Mononuclear cell (primary cell): ENCODE measurements at regions not wholly inside any gene's neighbourhood (a gene's known extent, or its start where the extent isn't known, plus 50 kb on each side); places are given as distances from the start of the nearest gene placed in this dataset.
"Not testable (repeated sequence)": the region's sequence is repeated elsewhere in the genome, so short reads cannot be mapped to it uniquely, and the experiment has no call there.

Experiments
- H3K27me3 ChIP-seq: 2 replicates; pipeline ENCODE4 v1.6.0; 2011; ENCODE audit warnings: low read length, control low read depth; ENCODE audit not compliant: insufficient read depth
- H3K4me1 ChIP-seq: 2 replicates; pipeline ENCODE4 v1.5.1; 2011; ENCODE audit warnings: mild to moderate bottlenecking, low read length, control low read depth; ENCODE audit not compliant: insufficient read depth
- H3K4me3 ChIP-seq: 2 replicates; pipeline ENCODE4 v1.5.1; 2011; ENCODE audit warnings: mild to moderate bottlenecking, low read length, moderate library complexity
- H3K9me3 ChIP-seq: 2 replicates; pipeline ENCODE4 v1.5.1; 2011; ENCODE audit warnings: low read depth, mild to moderate bottlenecking, control low read depth, low read length

DNA sequence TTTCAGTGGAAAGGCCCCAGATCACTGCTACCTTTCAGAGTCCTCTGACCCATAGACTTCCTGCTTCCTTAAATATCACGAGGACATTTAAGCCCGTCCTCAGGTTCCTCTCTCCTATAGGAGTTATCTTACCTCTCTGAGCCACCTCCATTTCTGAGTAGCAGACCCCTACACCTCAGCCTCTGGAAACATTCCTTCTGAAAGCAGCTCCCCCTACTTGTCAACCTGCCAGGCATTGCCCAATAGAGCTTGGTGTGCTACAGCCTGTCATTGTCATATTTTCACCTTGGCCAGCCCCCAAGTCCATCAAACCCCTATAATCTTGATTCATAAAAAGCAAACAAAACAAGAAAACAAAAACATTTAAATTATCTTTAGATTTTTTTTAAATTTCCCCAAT is 717.9 kb upstream of the SLC8A1 start:
- H3K9me3 ChIP-seq = no peaks in the 10 kb centered on the region
- no peaks in the 10 kb centered on the region for H3K4me1 ChIP-seq
- H3K4me3 ChIP-seq = no peak overlapping the region
- H3K27me3 ChIP-seq = no peaks in the 10 kb centered on the region

DNA sequence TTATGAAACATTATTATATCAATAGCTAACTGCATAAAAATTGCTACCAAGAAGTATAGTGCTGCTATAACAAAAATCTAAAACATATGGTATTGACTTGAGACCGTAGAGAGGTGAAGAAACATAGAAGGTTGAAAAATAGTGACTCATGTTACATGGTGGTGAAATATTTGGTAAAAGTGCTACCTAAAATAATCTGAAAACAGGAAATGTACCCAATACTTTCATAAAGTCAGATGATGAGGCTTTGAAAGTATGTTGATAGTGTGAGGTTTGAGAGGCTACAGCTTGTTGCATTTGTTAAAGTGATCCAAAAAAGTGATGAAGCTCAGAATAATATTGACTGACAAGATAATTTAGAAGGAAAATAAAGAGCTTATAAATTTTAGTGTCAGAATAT is 718.7 kb upstream of the SLC8A1 start:
- Histone ChIP-seq H3K9me3 (no peaks in the 10 kb centered on the region), H3K4me1 (no peaks in the 10 kb centered on the region), H3K27me3 (no peaks in the 10 kb centered on the region), H3K4me3 (no peak overlapping the region)

DNA sequence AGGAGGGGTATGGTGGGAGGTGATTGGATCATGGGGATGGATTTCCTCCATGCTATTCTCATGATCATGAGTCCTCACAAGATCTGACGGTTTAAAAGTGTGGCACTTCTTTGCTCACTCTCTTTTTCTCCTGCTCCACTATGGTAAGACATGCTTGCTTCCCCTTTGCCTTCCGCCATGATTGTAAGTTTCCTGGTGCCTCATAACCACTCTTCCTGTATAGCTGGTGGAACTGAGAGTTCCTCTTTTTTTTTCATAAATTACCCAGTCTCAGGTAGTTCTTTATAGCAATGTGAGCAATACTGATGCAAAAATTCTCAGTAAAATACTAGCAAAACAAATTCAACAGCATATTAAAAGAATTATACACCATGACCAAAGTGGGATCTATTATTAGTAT is 728.5 kb upstream of the SLC8A1 start:
- no peaks in the 10 kb centered on the region for H3K4me1 ChIP-seq
- H3K9me3 ChIP-seq = no peaks in the 10 kb centered on the region
- no peaks in the 10 kb centered on the region for H3K27me3 ChIP-seq
- H3K4me3 ChIP-seq = no peak overlapping the region

DNA sequence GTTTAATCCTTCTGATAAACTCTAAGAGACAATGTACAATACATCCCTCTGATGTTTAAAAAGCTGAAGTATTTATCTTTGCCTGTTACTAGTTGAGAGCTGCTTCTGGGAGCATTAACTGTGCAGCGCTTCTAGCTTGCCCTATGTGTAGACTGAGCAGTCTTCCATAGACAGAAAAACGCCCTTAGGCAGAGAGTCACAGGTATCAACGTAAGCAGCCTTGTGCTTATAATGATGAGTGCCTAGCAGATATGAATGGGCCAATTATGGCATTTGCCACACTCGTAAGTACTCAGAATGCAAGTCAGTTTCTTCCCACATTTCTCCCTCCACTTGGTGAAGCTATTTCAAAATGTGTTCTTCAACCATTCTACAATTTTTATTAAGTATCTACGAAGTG is 731.1 kb upstream of the SLC8A1 start:
- Histone ChIP-seq H3K27me3 (no peaks in the 10 kb centered on the region), H3K4me3 (no peak overlapping the region), H3K9me3 (no peaks in the 10 kb centered on the region), H3K4me1 (no peaks in the 10 kb centered on the region)

DNA sequence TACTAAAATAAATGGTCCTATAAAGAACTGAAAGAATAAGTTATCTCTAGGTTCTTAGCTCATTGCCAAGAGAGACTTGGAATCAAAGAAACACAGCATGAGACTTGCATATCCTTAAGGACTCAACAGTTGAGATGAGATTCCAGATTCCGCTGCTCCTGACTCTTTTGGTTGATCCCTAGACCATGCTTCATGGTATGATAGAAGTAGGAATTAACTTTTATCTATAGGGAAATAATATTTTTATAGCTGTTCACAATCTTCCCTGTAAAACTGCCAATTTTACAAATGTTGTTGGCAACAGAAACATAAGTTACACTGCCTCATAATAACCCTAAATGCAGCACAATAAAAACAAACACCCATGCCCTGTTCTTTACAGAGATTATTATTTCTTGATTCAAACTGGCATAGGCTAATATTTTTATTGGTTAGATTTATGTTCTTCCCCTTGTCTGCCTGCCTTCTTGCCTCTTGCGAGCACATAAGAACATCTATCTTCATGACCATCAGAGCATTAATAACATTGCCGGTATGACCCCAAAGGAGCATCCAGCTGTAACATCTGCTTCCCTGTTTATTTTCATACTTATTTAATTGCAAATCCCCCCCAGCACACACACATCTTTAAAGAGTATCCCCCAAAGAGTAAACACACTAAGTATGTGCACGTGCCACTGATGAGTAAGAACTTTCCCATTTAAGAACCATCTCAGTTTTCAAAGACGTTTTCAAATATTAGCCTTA is 735.7 kb upstream of the SLC8A1 start:
- H3K27me3 ChIP-seq = no peaks in the 10 kb centered on the region
- no peaks in the 10 kb centered on the region for H3K9me3 ChIP-seq
- no peak overlapping the region for H3K4me3 ChIP-seq
- no peaks in the 10 kb centered on the region for H3K4me1 ChIP-seq

DNA sequence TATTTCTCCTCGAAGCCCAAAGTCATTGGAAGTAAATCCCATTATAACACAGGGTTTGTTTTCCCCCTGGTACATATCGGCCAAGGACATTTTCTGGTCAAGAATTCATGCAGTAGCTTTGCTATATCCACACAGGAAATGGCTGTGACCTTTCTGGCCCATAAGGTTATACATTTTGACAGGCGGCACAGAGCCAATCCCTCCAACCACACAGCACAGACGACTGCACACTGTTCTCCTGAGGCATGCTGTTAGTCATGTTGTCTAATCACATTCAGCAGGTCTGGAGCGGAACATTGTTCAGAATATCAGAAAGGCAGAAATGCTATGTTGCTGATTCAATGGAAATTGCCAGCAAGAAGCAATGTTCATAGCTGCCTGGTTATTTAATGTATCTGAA is 742.3 kb upstream of the SLC8A1 start:
- Histone ChIP-seq H3K9me3 (no peaks in the 10 kb centered on the region), H3K4me1 (no peaks in the 10 kb centered on the region), H3K4me3 (no peak overlapping the region), H3K27me3 (no peaks in the 10 kb centered on the region)

DNA sequence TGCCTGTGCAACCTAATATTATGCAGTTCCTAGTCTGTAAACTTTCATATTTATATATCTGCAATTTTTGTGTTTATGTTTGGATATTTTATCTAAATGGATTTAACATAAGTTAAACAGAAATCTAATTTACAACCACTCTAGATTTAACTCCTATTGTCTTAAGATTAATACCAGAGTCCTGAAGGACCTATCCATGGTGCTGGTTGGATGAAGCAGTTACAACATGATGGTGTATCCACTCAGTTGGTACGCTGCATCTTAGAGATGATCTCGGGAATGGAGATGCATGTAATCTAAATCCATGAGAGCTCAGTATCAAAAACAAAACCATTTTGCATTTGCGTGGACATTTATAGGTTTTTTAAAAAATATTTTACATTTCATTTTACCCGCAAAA is 745.9 kb upstream of the SLC8A1 start:
- Histone ChIP-seq H3K4me3 (no peak overlapping the region), H3K27me3 (no peaks in the 10 kb centered on the region), H3K4me1 (no peaks in the 10 kb centered on the region), H3K9me3 (no peaks in the 10 kb centered on the region)

DNA sequence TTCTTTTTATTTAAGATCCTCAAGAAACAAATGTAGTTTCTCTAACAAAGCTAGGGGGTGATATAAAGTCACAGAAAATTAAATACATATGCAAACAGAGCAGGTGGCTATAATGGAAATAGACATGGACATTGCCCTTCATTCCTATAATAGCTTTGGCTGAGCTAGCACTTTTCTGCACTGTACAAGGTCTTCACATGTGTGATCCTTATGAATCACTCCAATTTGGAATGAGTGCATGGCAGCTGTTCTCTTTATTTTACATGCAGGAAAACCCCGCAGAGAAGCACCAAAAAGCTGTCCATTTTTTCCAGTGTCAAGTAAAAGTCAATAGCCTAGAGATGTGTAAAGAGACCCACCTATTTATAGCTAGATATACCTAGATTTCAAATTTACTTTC is 747.4 kb upstream of the SLC8A1 start:
- H3K9me3 ChIP-seq = no peaks in the 10 kb centered on the region

DNA sequence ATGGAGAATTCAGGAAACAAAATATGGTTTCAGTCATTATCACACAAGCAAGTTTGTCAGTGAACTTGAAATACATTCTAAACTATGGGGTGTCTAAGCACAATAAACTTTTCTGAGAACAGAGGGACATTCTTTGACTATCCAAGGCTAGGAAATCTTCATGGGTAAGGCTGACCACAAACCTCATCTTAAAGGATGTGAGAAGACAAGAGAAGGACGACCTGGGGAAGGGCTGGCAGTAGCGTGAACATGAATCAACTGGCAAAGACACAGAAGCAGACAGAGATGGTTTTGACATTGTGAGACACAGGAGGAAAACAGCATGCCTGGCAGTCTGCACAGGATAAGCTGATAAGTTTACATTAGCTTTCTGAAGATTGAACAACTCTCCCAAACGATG is 752.4 kb upstream of the SLC8A1 start:
- Histone ChIP-seq H3K27me3 (no peaks in the 10 kb centered on the region), H3K4me1 (no peaks in the 10 kb centered on the region), H3K4me3 (no peak overlapping the region), H3K9me3 (no peaks in the 10 kb centered on the region)

More for the DNA sequence above, 747.4 kb upstream of the SLC8A1 start:
- no peaks in the 10 kb centered on the region for H3K27me3 ChIP-seq
- H3K4me3 ChIP-seq = no peak overlapping the region
- H3K4me1 ChIP-seq = no peaks in the 10 kb centered on the region

DNA sequence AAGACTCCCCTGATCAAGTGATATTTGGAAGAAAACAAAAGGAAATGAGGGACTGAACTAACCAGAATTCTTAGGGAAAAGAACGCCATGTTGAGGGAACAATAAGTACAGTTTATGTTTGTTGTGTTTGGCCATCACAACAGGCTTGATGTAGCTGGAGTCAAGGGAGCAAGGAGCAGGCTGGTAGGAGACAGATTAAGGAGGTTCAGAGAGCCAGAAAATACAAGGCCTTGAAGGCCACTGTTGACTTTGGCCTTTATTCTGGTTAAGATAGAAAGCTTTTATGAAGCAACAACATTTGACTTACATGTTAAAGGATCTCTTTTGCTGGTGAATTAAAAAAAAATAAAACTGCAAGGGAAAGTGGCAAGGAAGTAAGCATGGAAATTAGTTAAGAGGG is 754.1 kb upstream of the SLC8A1 start:
- no peaks in the 10 kb centered on the region for H3K4me1 ChIP-seq

DNA sequence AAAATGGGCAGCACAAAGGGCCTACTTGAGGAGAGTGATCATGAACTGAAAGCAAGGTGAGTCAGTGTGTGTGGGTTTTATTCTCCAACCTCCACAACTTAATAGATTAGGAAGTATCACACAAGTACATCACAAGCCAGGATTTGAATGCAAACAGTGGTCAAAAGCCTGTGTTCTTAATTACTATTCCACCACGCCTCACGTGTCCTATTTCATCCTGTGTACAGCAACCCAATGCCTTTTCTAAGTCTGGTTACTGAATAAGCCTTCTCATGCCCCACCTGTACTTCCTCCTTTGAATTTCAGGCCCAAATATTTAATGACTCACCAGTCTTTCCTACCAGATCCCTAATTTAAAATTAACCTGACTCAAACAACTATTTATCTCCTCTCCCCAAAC is 755.7 kb upstream of the SLC8A1 start:
- Histone ChIP-seq H3K4me1 (no peaks in the 10 kb centered on the region), H3K27me3 (no peaks in the 10 kb centered on the region), H3K4me3 (no peak overlapping the region), H3K9me3 (no peaks in the 10 kb centered on the region)

More for the DNA sequence above, 754.1 kb upstream of the SLC8A1 start:
- no peak overlapping the region for H3K4me3 ChIP-seq
- no peaks in the 10 kb centered on the region for H3K27me3 ChIP-seq
- H3K9me3 ChIP-seq = no peaks in the 10 kb centered on the region

DNA sequence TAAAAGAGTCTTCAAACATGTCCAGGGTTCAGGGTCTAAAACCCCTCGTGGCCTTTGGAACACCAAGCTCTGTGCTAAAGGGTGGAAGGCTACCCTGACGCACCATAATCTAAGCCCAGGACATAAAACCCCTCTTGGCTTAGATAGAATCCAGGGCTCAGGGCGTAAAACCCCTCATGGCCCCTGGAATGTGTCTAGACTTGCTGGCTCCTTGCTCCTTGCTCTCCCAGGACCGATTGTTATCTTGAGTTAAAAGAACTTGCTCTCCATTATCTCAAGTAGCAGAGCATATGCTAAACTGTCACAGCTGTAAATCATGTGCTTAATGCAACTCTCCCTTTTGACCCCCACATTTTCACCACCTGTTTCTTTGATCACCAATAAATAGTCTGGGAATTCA is 758.1 kb upstream of the SLC8A1 start:
- H3K4me1 ChIP-seq, H3K4me3 ChIP-seq, H3K27me3 ChIP-seq, H3K9me3 ChIP-seq: not testable (repeated sequence)

DNA sequence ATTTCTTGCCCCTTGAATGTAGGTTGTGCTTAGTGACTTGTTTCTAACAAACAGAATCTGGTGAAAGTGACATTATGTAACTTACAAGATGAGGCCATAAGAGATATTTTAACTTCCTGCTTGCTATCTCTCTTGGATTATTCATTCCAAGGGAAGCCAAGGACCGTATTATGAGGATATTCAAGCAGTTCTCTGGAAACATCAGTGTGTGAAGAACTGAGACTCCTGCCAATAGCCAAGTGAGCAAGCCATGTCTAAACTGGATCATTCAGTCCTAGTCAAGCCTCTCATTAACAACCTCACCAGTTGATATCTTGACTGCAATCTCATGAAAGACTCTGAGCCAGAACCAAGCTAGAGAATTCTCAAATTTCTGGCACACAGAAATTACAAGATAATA is 765.1 kb upstream of the SLC8A1 start:
- no peaks in the 10 kb centered on the region for H3K4me1 ChIP-seq
- H3K9me3 ChIP-seq = no peaks in the 10 kb centered on the region
- no peaks in the 10 kb centered on the region for H3K27me3 ChIP-seq
- no peak overlapping the region for H3K4me3 ChIP-seq

DNA sequence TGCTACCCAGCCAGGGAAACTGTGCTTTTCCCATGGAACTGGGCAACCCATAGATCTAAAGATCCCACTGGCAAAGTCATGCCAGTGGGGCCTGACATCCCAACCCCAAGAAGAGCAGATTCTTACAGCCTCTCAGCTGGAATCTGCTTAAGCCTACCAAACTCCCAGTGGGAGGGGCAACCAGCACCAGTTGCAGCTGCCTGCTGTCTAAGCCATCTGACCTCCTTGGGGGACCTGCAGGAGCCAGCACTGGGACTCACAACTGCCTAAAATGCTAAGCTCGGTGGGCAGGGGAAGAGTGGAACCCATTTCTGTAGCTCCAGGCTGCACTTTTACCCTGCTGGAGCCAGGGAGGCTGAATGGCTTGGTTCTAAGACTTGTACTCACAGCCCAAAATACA is 770.7 kb upstream of the SLC8A1 start:
- H3K9me3 ChIP-seq = peaks cover 2% of the 10 kb centered on the region
- no peak overlapping the region for H3K4me3 ChIP-seq
- no peaks in the 10 kb centered on the region for H3K27me3 ChIP-seq
- H3K4me1 ChIP-seq = no peaks in the 10 kb centered on the region

DNA sequence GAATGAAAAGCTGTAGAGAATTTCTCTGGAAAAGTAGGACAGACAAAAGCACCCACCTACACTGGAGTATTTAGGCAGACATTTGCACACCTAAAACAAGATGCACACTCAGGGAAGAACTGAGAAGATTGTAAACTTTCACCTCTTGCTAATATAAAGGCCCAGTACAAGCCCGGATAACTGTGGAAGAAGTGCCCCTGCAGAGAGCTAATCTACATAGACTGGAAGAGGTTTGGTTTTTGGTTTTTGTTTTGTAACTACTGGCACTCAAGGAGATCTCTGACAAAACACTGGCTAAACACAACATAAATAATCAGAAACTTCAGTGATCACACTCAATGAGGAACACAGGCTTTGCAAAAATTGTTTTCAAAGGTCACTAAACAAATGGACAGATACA is 782.2 kb upstream of the SLC8A1 start:
- Histone ChIP-seq H3K4me3 (no peak overlapping the region), H3K9me3 (peaks cover 13% of the 10 kb centered on the region), H3K27me3 (no peaks in the 10 kb centered on the region), H3K4me1 (no peaks in the 10 kb centered on the region)

DNA sequence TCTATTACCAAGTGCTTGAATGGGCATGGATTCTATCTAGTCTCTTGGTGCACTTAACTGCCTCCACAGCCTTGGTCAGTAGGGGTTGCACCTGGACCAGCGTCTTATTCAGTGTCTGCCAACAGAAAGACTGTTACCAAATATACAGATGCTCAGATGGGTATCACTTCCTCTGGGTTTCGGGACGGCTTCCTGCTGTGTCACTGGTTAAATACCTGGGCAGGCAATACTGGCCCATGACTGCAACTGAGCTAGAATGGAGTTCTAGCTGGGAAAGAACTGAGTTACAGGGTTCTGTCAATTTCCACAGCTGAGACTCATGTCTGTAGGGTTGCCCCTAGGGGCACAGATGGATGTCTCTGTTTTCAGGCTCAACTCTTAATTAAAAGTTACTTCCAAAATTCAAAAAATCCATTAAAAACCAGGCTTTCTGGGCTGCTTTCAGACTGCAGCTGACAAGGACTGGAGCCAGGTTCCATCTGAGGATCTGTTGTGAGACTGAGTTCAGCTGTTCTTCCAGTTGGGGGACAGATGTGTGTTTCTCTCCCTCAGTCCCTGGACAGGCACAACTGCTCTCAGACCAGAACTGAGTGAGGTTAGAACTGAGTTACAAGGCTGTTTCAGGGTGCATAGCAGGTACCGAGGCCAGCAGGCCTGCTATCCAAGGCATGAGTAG is 789.6 kb upstream of the SLC8A1 start:
- Histone ChIP-seq H3K4me3 (no peak overlapping the region), H3K27me3 (no peaks in the 10 kb centered on the region), H3K4me1 (no peaks in the 10 kb centered on the region), H3K9me3 (no peaks in the 10 kb centered on the region)
